Stimulated activated naive CD4-positive, alpha-beta T cell treated with Interleukin-2 at 50 U/mL for 16 hours (primary cell): ENCODE measurements at regions not wholly inside any gene's neighbourhood (a gene's known extent, or its start where the extent isn't known, plus 50 kb on each side); places are given as distances from the start of the nearest gene placed in this dataset.

Experiments used
- DNase-seq: peaks from one replicate; lab custom pipeline; 2025; lab: John Stamatoyannopoulos, UW

DNA sequence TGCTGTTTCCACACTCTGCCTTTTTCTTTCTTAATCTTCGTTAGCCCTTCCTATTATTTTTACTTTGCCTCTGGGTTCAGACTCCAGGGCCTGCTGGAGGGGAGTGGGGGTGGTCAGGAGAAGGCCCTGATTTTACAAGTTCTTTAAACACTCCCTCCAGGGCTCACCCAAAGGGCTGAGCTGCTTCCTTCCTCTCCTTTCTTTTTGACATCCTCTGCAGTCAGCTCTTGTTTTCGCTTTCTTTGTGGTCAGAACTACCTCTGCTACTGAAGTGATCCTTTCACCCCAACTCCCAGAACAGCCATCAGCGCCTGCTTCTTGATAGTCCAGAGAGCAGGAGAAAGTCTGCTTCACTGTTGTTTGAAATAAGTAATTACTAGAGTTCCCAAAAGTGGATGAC, 925.7 kb downstream of the EPHA4 start:
- DNase-seq, result no peak

DNA sequence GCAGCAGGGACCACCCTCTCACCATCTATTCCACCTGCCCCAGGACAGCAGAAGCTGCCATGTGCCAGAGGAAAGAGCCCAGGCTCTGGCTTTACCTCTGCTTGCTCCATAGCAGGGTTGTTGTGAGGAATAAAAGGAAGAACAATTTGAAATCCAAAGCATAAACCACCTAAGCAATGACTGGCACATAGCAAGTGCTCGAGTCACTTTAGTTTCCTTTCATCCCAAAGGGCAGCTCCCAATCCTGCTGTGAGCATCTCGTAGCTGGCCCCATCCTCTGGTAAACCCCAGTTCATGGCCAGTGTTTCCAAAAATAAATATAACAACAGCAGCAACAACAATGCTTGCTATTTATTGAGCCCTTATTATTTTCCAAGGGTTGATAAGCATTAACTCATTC, 923.5 kb downstream of the EPHA4 start:
- DNase-seq, result no peak

DNA sequence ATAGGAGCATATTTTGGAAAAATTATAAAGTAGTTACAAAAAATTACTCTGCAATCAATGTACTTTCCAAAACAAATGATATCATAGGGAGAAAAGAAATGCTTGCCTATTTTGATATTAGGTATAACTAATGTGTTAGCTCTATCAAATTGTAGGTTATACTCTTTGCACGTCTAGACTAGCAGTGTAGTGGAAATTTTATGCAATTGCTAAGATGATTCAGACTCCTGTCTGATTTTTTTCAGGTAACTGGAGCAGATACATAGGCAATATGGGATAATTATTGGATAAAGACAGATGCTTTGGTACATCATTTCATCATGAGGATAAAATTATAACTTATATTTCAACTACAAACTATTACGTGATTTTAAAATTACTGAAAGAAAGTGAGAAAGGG, 918.3 kb downstream of the EPHA4 start:
- no peak for DNase-seq

DNA sequence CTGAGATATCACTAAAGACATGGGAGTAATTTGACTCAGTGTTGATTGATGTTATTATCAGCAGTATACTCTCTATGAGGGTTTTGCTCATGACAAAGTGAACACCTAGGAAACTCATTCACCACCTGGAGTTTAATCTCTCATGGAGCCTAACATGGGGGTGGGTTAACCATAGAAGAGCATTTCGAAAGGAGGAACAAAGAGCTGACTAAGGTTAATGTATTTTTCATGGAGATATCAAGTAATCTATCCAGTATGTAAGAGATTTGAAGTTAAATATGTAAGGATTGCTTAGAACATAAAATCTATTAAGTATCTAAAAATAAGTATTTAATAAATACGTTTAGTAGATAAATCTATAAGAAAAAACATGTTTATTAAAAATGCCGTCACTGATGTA, 917.8 kb downstream of the EPHA4 start:
- DNase-seq, result no peak

DNA sequence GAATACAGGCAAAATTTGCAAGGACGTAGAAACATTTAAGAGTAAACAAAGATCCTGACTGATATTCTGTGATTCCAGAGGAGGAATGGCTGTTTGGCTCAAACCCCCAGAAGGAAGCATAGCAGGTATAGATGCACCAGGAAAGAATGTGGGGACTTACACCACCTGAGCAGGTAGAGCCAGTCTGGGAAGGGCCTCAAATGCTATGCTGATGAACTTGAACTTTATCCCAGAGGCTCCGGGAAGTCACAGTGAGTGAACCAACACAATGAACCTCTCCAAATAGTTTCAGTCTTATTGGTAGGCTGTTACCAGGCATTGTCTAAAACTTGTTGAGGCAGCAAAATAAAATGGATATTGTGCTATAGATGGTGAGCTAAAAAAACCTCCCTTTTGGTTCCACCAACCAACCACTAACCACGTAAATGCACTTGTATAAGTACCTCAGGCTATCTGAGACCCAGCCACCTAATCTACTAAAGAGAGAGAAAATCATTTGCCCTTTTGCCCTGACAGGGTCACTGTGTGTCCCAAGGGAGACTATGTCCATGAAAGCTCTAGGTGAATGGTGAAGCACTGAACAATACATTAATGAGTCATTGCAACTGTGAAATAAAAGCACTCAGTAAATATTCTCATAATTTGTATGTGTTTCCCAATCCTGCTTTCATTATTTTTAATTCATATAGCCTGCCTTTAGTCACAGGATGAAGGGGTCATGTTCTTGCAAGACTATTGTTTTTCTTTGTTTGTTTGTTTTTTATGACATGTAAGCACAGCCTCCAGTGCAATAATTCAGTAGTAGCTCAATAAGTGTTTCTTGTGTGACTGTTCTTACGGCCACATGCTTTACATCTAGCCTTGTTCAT, 911.6 kb downstream of the EPHA4 start:
- DNase-seq, result no peak

DNA sequence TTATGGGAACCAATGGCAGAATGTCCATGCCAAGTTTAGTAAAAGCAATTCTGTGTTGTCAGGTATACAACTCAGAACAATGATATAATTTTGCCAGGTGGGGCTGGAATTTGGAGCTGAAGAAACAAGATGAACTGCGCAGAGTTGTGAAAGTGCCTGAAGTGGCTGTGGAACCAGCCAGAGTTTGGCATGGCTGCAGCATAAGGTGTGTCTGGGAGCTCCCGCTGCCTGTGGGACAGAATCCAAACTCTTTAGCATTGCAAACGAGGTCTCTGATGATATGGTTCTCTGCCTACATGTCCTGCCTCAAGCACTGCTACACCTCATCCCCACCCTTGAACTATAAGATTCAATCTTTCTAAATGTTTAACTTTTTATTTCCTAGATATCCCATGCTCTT, 909.7 kb downstream of the EPHA4 start:
- DNase-seq, result no peak

DNA sequence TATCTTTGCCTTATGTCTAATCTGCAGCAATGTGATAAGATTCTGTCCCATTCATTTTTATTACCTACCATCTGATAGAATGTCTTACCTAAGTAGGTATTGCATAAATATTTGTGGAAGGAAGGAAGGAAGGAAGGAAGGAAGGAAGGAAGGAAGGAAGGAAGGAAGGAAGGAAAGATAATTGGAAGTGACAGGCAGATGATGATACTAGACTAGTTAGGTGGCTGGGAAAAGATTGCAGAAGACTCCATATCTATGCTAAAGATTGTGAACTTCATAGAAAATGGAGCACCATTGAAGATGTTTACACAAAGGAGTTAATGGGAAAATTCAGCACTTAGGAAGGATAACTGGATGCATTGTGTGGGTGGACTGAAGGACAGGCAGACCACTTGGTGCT, 909.0 kb downstream of the EPHA4 start:
- DNase-seq, result no peak

DNA sequence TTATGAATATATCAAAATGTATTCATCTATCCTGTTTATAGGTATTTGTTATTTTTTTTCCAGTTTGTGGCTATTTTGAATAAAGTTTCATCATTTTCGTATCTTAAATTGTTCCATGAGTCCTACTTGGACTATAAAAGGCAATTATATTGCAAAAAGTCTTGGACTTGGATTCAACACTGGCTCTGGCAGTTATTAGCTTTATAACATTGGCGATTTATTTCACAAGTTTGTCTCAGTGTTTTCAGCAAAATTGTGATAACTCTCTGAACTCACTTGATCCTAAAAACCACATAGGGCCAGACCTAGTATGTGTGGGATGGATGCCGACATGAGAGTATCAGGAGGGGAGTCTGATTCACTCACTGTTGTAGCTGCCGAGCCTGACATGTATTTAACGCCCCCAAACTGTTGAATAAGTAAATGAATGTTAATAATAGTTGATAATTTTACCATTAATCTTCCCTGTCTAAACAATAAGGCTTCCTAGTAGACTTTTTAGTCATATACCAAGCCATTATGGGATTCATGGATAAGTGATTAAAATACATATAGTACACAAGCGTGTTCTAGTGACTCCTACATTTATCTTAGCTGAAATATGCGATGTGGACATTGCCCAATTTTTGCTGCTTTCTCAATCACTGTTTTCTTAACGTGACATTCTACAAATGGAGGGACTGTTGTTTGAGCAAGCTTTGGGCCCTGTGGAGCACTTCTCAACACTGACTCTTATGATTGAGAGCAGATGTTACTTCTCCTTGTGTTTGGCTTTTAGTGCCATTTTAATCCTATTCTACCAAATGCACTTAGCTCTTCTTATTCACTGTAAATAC, 907.6 kb downstream of the EPHA4 start:
- no peak for DNase-seq

DNA sequence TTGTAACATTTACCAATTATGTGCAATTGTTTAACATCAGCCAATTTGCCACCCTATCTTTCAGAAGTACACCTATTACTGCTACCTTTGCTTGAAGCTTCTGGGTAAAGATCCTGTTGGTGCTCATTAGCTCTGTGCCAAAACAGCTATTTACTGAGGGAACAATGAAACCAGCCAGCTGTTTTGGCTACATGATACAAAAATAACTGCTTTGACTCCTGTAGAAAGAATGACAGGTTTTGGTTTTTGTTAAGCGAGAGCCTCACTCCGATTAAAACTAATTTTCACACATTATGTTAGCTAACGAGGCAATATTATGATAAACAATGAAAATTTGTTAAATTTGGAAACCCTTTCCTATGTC, 907.0 kb downstream of the EPHA4 start:
- DNase-seq, result no peak

DNA sequence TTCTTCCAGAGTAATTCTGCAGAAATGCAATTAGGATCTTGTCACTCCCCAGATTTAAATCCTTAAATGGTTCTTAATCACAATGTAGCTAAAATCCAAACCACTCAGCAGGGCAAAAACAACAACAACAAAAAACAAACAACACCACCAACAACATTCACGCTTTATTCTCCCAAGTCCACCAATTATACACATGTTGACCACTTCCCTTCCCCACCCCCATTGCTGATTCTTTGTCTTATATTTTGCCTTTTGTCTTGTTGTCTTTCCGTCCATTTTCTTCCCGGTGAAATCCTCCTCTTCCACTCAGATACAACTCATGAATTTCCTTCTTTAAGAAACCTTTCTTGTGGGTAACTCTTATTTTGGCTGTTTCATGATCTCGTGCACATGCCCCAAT, 902.8 kb downstream of the EPHA4 start:
- DNase-seq, result no peak

DNA sequence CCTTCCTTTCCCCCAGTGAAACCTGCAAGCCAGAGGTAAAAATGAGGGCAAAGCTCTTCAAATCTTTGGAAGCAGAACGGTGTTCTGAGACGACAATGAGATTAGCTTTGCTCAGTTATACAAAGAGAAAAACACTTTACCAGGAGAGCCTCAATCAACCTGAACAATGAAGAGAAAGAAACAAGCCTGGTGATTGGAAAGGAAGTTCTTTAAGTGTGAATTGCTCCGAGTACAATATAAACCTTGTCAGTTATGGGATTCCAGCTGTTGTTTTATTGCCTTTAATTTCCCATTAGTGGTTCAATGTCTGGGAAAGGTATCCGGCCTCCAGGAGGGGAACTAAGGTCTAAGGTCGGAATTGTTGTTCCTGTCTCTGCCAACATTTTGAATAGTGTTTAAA, 901.6 kb downstream of the EPHA4 start:
- no peak for DNase-seq

DNA sequence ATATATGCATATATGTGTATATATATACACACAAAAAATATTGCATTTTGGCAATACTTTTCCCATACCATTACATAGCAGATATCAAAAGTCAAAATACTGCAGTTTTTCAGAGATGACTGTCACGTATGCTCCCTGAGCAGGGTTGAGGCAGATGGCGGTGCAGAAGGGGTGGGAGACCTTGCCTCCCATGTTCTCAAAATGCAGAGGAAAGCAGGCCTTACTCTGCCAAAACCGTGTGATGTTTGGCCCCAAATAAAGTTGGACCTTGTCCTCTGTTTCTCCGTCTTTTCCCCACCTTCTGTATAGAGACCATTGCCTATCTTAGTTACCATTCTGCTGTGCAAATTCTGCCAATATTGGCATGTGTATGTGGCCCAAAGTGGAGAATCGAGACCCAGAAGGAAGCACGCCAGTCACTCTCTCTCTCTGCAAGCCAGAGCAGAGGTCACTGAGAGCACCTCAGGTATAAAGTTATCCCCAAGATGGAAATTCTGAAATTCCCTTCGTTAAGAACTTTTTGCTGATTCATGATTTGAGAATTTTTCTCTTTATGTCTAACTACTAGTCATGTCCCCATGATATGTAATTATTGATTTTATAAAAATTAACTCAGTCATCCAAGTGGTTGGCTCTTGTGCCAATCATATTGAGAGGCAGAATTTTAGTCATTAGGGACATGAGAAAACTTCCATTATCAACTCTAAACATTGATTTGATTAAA, 898.8 kb downstream of the EPHA4 start:
- no peak for DNase-seq

DNA sequence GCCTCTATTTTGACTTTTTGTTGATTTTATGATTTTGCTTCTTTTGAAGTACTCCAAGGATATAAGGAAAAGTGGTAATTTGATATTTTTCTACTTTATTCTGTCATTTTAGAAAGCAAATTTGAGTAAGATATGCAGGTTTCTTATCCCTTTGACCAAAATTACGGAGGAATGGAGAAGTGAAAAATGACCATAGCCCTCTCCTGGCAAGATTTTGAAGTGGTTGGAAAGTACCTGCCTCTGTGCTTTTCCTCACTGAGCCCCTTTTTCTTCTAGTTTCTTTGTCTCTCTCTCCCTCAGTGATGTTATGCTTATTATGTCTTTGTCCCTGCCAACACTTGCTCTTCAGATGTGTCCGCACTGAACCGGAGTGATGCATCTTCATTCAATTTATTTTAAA, 898.1 kb downstream of the EPHA4 start:
- DNase-seq, result no peak

DNA sequence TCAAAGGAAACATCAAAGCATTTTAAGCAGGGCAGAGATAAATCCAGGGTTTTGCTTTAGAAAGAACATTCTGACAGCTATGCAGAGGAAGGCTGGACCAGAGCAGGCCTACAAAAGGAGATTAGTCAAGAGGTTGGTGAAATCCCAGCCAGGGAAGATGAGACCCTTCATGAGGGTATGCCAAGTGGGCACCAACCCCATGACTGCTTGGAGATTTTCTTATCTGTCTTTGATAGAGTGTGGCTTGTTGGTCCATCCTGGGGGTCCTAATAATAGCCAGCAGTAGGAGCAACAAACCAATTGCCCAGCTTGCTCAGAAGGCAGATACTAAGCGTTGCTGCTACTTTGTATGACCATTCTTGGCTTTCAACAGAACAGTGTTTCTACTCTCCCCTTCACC, 895.4 kb downstream of the EPHA4 start:
- no peak for DNase-seq

DNA sequence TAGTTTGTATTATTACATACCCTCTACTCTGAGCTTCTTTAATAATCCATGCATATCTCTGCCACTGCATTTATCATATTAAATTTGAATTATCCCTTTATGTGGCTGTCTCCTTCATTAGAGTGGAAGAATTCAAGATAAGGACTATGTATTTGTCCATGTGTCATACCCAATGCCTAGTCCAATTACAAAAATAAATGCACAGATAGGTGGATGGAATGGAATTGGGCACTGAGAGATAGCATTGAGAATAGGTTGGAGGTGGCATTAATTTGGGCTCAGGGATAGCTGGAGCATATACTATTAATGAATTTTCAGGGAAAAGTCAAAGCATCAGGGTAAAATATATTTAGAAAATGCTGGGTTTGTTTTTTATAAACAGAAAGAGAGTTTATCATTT, 893.2 kb downstream of the EPHA4 start:
- DNase-seq, result no peak

DNA sequence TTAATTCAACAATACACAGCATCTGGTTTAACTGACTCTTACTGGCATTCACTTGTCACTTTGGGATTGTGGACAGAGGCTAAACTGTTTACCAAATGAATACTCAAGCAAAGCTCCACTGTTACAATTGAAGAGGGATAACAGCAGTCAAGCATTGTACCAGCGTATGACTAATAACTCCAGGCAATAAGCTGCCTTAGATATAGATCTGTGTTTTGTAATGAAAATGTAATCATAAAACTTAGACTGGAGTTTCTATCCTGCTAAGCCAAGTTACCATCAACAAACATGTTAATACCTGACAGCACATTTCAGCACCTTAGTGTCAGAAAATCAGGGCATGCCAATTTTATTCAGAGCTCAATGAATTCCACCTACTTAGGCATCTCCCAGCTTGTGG, 889.5 kb downstream of the EPHA4 start:
- no peak for DNase-seq

DNA sequence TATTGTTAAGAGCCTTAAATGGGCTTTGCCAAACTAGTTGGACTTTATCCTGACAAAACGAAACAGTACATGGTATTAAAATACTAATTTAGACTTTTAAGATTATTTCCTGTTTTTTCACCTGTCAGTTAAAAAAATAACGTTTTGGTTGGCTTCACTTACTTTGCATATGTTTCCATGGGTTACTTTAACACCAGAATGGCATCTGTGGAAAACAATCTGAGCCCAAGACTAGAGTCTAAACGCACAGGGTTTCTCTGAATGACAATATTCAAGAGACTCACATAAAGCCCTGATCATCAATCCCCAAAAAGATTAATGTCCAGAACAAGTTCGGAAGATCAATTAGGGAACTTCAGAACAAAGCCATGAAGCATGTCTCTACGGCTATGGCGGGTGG, 888.0 kb downstream of the EPHA4 start:
- no peak for DNase-seq

DNA sequence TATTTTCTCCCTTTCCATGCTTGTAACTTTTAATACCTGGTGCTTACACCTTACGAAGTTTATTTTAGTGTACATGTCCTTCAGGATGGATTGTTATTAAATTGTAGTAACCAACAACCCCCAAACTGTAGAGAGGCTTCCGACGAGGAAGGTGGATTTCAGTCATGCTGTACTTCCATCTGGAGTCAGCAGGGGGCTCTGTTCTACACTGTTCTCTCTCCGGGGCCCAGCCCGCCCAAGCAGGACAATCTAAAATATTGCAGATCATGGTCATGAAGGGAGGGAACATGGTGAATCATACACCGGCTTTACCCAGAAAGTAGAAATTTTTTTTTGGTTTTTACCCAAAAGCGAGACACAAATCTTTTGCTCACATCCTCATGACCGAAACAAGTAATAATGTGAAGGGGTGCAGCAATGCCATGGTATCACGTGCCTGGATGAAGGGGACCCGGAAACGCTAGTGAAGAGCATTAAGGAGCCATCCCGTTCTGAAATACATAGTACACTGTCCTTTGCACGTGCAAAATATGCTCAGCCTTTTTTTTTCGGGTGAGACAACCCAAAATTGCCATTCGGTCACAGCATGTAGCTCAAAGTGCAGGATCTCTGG, 884.8 kb downstream of the EPHA4 start:
- peak; percentile 50 for DNase-seq

DNA sequence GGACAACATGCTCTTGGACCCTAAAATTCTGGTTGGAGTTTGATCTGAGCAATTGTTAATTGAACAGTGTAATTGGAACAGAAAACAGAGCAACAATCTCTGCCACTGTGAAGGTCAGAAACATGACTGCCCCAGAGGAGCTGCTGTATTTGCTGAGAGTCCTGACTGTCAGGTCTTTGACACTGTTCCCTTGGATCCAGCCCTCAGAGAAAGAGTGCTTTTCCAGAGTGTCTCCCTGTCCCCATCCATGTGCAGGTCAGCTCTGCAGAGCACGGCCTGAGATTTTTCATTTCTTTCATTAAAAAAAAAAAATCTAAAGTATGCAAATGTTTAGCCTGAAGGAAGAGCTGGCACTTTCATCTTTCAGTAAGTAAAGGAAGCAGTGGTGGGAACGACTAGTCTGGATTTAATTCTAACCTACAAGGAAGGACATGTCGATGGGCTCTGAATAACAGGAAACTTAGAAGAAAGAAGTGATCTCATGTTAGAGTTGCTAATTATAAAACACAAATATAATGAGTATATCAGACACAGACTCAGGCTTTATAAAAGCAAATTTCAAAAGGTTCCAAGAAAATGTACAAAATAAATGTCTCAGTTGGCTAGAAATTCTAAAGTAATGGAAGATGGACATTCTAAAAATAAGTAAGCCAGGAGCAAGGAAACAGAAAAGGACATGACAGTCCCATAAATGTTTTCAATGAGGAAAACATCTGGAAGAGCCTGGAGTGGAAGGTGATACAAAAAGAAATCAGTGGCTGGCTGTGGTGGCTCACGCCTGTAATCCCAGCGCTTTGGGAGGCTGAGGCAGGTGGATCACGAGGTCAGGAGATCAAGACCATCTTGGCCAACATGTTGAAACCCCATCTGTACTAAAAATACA, 876.5 kb downstream of the EPHA4 start:
- DNase-seq, result no peak

DNA sequence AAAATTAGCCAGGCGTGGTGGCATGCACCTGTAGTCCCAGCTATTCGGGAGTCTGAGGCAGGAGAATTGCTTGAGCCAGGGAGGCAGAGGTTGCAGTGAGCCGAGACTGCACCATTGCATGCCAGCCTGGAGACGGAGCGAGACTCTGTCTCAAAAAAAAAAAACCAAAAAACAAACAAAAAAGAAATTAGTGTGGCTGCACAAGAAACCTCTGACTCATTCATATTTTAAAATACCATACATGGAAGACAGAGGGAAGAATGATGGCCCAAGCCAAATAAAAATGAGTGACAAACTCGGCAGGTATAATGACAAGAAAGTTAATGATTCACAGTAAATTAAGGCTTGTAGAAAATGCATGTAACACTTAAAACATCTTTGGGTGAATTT, 875.8 kb downstream of the EPHA4 start:
- no peak for DNase-seq

DNA sequence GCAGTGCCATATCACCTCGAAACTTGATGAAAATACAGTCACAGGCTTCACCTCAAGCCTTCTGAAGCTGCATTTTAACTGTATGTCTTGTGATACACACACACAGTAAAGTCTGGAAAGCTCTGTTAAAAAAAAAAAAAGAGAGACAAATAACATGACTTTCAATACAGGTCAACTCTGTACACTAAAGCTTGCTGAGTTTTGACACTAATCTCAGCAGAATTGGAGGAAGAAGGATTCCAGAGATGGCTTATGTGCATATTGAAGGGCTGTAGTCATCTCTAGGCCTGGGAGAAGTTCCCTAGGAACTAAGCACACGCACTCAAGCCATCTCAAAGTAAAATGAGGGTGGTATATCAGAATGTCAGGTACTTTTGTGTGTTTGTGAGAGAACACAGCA, 875.1 kb downstream of the EPHA4 start:
- no peak for DNase-seq
